ENCODE measurements at regions not wholly inside any gene's neighbourhood (a gene's known extent, or its start where the extent isn't known, plus 50 kb on each side); places are given as distances from the start of the nearest gene placed in this dataset.

DNA sequence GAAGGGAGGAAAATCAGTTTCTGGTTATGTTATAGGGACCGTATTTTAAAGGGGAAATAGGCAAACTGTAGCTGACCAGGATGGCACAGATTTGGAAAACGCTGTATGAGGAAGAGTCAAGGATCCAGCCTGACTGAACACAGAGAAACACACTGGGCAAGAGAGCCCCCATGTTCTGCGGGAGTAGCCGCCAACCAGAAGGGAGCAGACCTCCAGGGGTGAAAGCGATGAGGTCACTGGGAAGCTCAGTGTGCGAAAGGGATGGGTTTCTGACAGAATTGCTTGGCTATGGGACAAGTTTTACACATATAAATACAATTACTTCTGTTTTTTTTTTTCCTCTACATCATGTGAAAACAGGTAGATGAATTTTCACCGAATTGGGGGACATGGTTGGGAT lies 291.6 kb upstream of the PODXL start:
- TF ChIP-seq CTCF (IDR thresholded peaks at IDR 0.05) = no peak
- TF ChIP-seq POLR2A (IDR thresholded peaks at IDR 0.05) = no peak

All from body of pancreas (tissue), 4 donors.